HG03571 (cell line): ENCODE measurements at regions not wholly inside any gene's neighbourhood (a gene's known extent, or its start where the extent isn't known, plus 50 kb on each side); places are given as distances from the start of the nearest gene placed in this dataset.

Experiments used
- ATAC-seq: cut with Tn5 transposase; IDR thresholded peaks from one replicate; pipeline ENCODE4 v1.9.1; 2021; ENCODE audit not compliant: unreplicated experiment

GRCh38 chr15:95581595-95581994 lies 748.9 kb upstream of the NR2F2 start:
- no peak for ATAC-seq

- ATAC-seq, result no peak
These were observed 746.4 kb upstream of the NR2F2 start for GRCh38 chr15:95584088-95584487.

GRCh38 chr15:95588056-95588455 lies 742.4 kb upstream of the NR2F2 start:
- ATAC-seq, result no peak

GRCh38 chr15:95590533-95591044 lies 739.9 kb upstream of the NR2F2 start:
- ATAC-seq, result no peak

- ATAC-seq, result no peak
These were observed 739.2 kb upstream of the NR2F2 start for GRCh38 chr15:95591270-95591669.

GRCh38 chr15:95591886-95592285 lies 738.6 kb upstream of the NR2F2 start:
- ATAC-seq, result no peak

GRCh38 chr15:95594496-95594895 lies 736.0 kb upstream of the NR2F2 start:
- ATAC-seq, result no peak

- ATAC-seq, result no peak
These were observed 734.7 kb upstream of the NR2F2 start for GRCh38 chr15:95595759-95596158.

- ATAC-seq, result no peak
These were observed 734.0 kb upstream of the NR2F2 start for GRCh38 chr15:95596496-95596895.

- ATAC-seq, result no peak
These were observed 732.1 kb upstream of the NR2F2 start for GRCh38 chr15:95598251-95598855.

GRCh38 chr15:95600367-95600766 lies 730.1 kb upstream of the NR2F2 start:
- no peak for ATAC-seq

- ATAC-seq, result no peak
These were observed 729.6 kb upstream of the NR2F2 start for GRCh38 chr15:95600884-95601283.

- no peak for ATAC-seq
These were observed 729.0 kb upstream of the NR2F2 start for GRCh38 chr15:95601525-95601924.

- ATAC-seq, result no peak
These were observed 726.7 kb upstream of the NR2F2 start for GRCh38 chr15:95603802-95604201.

GRCh38 chr15:95604634-95605036 lies 725.9 kb upstream of the NR2F2 start:
- ATAC-seq, result no peak

GRCh38 chr15:95605098-95605497 lies 725.4 kb upstream of the NR2F2 start:
- ATAC-seq, result no peak

GRCh38 chr15:95606551-95606950 lies 723.9 kb upstream of the NR2F2 start:
- ATAC-seq, result no peak

- no peak for ATAC-seq
These were observed 722.1 kb upstream of the NR2F2 start for GRCh38 chr15:95608371-95608770.

GRCh38 chr15:95609096-95609495 lies 721.4 kb upstream of the NR2F2 start:
- ATAC-seq, result no peak

GRCh38 chr15:95610945-95611344 lies 719.6 kb upstream of the NR2F2 start:
- no peak for ATAC-seq

GRCh38 chr15:95615436-95615835 lies 715.1 kb upstream of the NR2F2 start:
- ATAC-seq, result no peak

- no peak for ATAC-seq
These were observed 714.2 kb upstream of the NR2F2 start for GRCh38 chr15:95616306-95616705.

- ATAC-seq, result no peak
These were observed 709.4 kb upstream of the NR2F2 start for GRCh38 chr15:95620934-95621579.
